Esophagus muscularis mucosa (tissue), 4 donors: ENCODE measurements at regions not wholly inside any gene's neighbourhood (a gene's known extent, or its start where the extent isn't known, plus 50 kb on each side); places are given as distances from the start of the nearest gene placed in this dataset.

Experiments
- EP300 ChIP-seq: sonication (generic); formaldehyde crosslinking; IDR thresholded peaks from one replicate; pipeline ENCODE4 v1.6.1; 2017; ENCODE audit warnings: antibody characterized with exemption
- POLR2A ChIP-seq: fragments of 450-650 bp; IDR thresholded peaks from one replicate; pipeline ENCODE4 v1.6.1; 2017; ENCODE audit warnings: antibody characterized with exemption, moderate library complexity, mild to moderate bottlenecking, low read depth
- POLR2AphosphoS5 ChIP-seq, 2 donors: sonication (generic); formaldehyde crosslinking; IDR thresholded peaks; one replicate each; pipeline ENCODE4 v1.6.1; 2017; ENCODE audit warnings: antibody characterized with exemption in 2 of 2
- TF ChIP-seq, protein P1 (sequence below), 3 experiments: fragments of 200-600 bp in 2 of 3; fragments of 450-650 bp in 1 of 3; sonication (generic) in 2 of 3; IDR thresholded peaks; one replicate each; pipeline ENCODE4 v1.5.1; 2017 to 2019; ENCODE audit warnings: antibody characterized with exemption in 3 of 3, mild to moderate bottlenecking in 2 of 3, moderate library complexity in 1 of 3

- TF ChIP-seq POLR2A, result no peak
- TF ChIP-seq, protein P1, sequence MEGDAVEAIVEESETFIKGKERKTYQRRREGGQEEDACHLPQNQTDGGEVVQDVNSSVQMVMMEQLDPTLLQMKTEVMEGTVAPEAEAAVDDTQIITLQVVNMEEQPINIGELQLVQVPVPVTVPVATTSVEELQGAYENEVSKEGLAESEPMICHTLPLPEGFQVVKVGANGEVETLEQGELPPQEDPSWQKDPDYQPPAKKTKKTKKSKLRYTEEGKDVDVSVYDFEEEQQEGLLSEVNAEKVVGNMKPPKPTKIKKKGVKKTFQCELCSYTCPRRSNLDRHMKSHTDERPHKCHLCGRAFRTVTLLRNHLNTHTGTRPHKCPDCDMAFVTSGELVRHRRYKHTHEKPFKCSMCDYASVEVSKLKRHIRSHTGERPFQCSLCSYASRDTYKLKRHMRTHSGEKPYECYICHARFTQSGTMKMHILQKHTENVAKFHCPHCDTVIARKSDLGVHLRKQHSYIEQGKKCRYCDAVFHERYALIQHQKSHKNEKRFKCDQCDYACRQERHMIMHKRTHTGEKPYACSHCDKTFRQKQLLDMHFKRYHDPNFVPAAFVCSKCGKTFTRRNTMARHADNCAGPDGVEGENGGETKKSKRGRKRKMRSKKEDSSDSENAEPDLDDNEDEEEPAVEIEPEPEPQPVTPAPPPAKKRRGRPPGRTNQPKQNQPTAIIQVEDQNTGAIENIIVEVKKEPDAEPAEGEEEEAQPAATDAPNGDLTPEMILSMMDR (IDR thresholded peaks at IDR 0.05), result no peak
- no peak for TF ChIP-seq EP300
- TF ChIP-seq POLR2AphosphoS5 (IDR thresholded peaks at IDR 0.05), result no peak
Measured at GRCh38 chr13:44730099-44730498, 154.0 kb upstream of the TSC22D1 start.
